Esophagus squamous epithelium (tissue), 4 donors: ENCODE measurements at regions not wholly inside any gene's neighbourhood (a gene's known extent, or its start where the extent isn't known, plus 50 kb on each side); places are given as distances from the start of the nearest gene placed in this dataset.

ENCODE experiments used
- POLR2A ChIP-seq, 4 donors: fragments of 450-650 bp; IDR thresholded peaks; one replicate each; pipeline ENCODE4 v1.6.1; 2017; ENCODE audit warnings: antibody characterized with exemption in 4 of 4, mild to moderate bottlenecking in 4 of 4, moderate library complexity in 3 of 4
- TF ChIP-seq, protein P1 (sequence below), 6 experiments: fragments of 450-650 bp in 4 of 6; fragments of 200-600 bp in 2 of 6; sonication (generic) in 2 of 6; IDR thresholded peaks; one replicate each; pipeline ENCODE4 v1.5.1; 2016 to 2019; ENCODE audit warnings: antibody characterized with exemption in 6 of 6, mild to moderate bottlenecking in 4 of 6, moderate library complexity in 4 of 6

GRCh38 chr12:91256411-91256810 is 73.8 kb upstream of the DCN start:
- TF ChIP-seq, protein P1, sequence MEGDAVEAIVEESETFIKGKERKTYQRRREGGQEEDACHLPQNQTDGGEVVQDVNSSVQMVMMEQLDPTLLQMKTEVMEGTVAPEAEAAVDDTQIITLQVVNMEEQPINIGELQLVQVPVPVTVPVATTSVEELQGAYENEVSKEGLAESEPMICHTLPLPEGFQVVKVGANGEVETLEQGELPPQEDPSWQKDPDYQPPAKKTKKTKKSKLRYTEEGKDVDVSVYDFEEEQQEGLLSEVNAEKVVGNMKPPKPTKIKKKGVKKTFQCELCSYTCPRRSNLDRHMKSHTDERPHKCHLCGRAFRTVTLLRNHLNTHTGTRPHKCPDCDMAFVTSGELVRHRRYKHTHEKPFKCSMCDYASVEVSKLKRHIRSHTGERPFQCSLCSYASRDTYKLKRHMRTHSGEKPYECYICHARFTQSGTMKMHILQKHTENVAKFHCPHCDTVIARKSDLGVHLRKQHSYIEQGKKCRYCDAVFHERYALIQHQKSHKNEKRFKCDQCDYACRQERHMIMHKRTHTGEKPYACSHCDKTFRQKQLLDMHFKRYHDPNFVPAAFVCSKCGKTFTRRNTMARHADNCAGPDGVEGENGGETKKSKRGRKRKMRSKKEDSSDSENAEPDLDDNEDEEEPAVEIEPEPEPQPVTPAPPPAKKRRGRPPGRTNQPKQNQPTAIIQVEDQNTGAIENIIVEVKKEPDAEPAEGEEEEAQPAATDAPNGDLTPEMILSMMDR (IDR thresholded peaks at IDR 0.05): no peak
- TF ChIP-seq POLR2A (IDR thresholded peaks at IDR 0.05): no peak
